Osteocyte (in vitro differentiated cells): ENCODE measurements at regions not wholly inside any gene's neighbourhood (a gene's known extent, or its start where the extent isn't known, plus 50 kb on each side); places are given as distances from the start of the nearest gene placed in this dataset.

Experiments used
- DNase-seq: peaks from one replicate; pipeline ENCODE4 v3.0.0; 2021; ENCODE audit warnings: mixed read lengths; ENCODE audit not compliant: unreplicated experiment; ENCODE audit errors: extremely low spot score
- H3K27ac Mint-ChIP-seq: one replicate; pipeline ENCODE4 v1.8.0; 2021; ENCODE audit warnings: mild to moderate bottlenecking, mixed read lengths; ENCODE audit not compliant: unreplicated experiment
- H3K27me3 Mint-ChIP-seq: one replicate; pipeline ENCODE4 v1.8.0; 2021; ENCODE audit warnings: mixed read lengths; ENCODE audit not compliant: unreplicated experiment
- H3K36me3 Mint-ChIP-seq: one replicate; pipeline ENCODE4 v1.8.0; 2021; ENCODE audit warnings: mixed read lengths; ENCODE audit not compliant: unreplicated experiment
- H3K4me1 Mint-ChIP-seq: one replicate; pipeline ENCODE4 v1.8.0; 2021; ENCODE audit warnings: mixed read lengths; ENCODE audit not compliant: unreplicated experiment
- H3K4me3 Mint-ChIP-seq: one replicate; pipeline ENCODE4 v1.8.0; 2021; ENCODE audit warnings: mild to moderate bottlenecking, moderate library complexity, mixed read lengths; ENCODE audit not compliant: unreplicated experiment
- H3K9me3 Mint-ChIP-seq: one replicate; pipeline ENCODE4 v1.8.0; 2021; ENCODE audit warnings: mixed read lengths; ENCODE audit not compliant: unreplicated experiment
- CTCF ChIP-seq: fragments of 200-600 bp; sonication (generic); IDR thresholded peaks from 2 replicates; pipeline ENCODE4 v1.5.0; 2021; ENCODE audit warnings: antibody characterized with exemption, mild to moderate bottlenecking, moderate library complexity

- H3K9me3 Mint-ChIP-seq, result peaks cover 11% of the 10 kb centered on the region
- H3K4me3 Mint-ChIP-seq, result no peak overlapping the region
- TF ChIP-seq CTCF, result no peak
These were observed 402.8 kb downstream of the BRD1 start for GRCh38 chr22:49424893-49425270.

GRCh38 chr22:49423125-49423650 is 404.5 kb downstream of the BRD1 start:
- Mint-ChIP-seq H3K36me3 (no peaks in the 10 kb centered on the region), H3K4me1 (peaks cover 24% of the 10 kb centered on the region), H3K9me3 (peaks cover 11% of the 10 kb centered on the region), H3K27me3 (no peaks in the 10 kb centered on the region), H3K27ac (no peak overlapping the region), H3K4me3 (no peak overlapping the region)
- DNase-seq, result peak; percentile 78
- no peak for TF ChIP-seq CTCF

More at GRCh38 chr22:49424893-49425270, 402.8 kb downstream of the BRD1 start:
- Mint-ChIP-seq H3K27ac (no peak overlapping the region), H3K4me1 (peaks cover 24% of the 10 kb centered on the region), H3K36me3 (no peaks in the 10 kb centered on the region), H3K27me3 (no peaks in the 10 kb centered on the region)
- peak; percentile 53 for DNase-seq

- Mint-ChIP-seq H3K9me3 (peaks cover 11% of the 10 kb centered on the region), H3K27ac (no peak overlapping the region), H3K36me3 (no peaks in the 10 kb centered on the region), H3K27me3 (no peaks in the 10 kb centered on the region), H3K4me1 (peaks cover 24% of the 10 kb centered on the region), H3K4me3 (no peak overlapping the region)
- no peak for TF ChIP-seq CTCF
- DNase-seq, result peak; percentile 38
These were observed 405.0 kb downstream of the BRD1 start for GRCh38 chr22:49422701-49423100.

GRCh38 chr22:49420651-49421050 is 407.0 kb downstream of the BRD1 start:
- peak; percentile 57 for DNase-seq
- Mint-ChIP-seq H3K4me3 (no peak overlapping the region), H3K27me3 (no peaks in the 10 kb centered on the region), H3K27ac (no peak overlapping the region), H3K9me3 (peaks cover 11% of the 10 kb centered on the region), H3K4me1 (peaks cover 21% of the 10 kb centered on the region), H3K36me3 (no peaks in the 10 kb centered on the region)
- no peak for TF ChIP-seq CTCF

- no peak for TF ChIP-seq CTCF
- Mint-ChIP-seq H3K27me3 (no peaks in the 10 kb centered on the region), H3K27ac (no peak overlapping the region), H3K9me3 (peaks cover 11% of the 10 kb centered on the region), H3K4me3 (no peak overlapping the region), H3K36me3 (no peaks in the 10 kb centered on the region), H3K4me1 (peaks cover 11% of the 10 kb centered on the region)
- DNase-seq, result peak; percentile 62
These were observed 408.0 kb downstream of the BRD1 start for GRCh38 chr22:49419661-49420060.
